Stomach (tissue), 4 donors: ENCODE measurements at regions not wholly inside any gene's neighbourhood (a gene's known extent, or its start where the extent isn't known, plus 50 kb on each side); places are given as distances from the start of the nearest gene placed in this dataset.

Source experiments
- CTCF ChIP-seq, 7 experiments: fragments of 450-650 bp in 4 of 7; fragments of 200-600 bp in 3 of 7; sonication (generic) in 3 of 7; IDR thresholded peaks; one replicate each; pipeline ENCODE4 v1.5.1; 2016 to 2019; ENCODE audit warnings: antibody characterized with exemption in 7 of 7, control low read depth in 2 of 7, mild to moderate bottlenecking in 1 of 7
- EP300 ChIP-seq: sonication (generic); formaldehyde crosslinking; IDR thresholded peaks from one replicate; pipeline ENCODE4 v1.6.1; 2017; ENCODE audit warnings: antibody characterized with exemption
- POLR2A ChIP-seq, 4 donors: fragments of 450-650 bp; IDR thresholded peaks; one replicate each; pipeline ENCODE4 v1.6.1; 2016; ENCODE audit warnings: antibody characterized with exemption in 4 of 4, control low read depth in 2 of 4, mild to moderate bottlenecking in 1 of 4, moderate library complexity in 1 of 4
- POLR2AphosphoS5 ChIP-seq, 3 donors: sonication (generic); formaldehyde crosslinking; IDR thresholded peaks; one replicate each; pipeline ENCODE4 v1.6.1; 2016; ENCODE audit warnings: antibody characterized with exemption in 3 of 3

GRCh38 chr3:180215866-180216265 lies 179.1 kb upstream of the PEX5L start:
- TF ChIP-seq CTCF (IDR thresholded peaks at IDR 0.05) (no peak), POLR2A (IDR thresholded peaks at IDR 0.05) (no peak), POLR2AphosphoS5 (IDR thresholded peaks at IDR 0.05) (no peak), EP300 (no peak)
